Mesenchymal stem cell (in vitro differentiated cells and primary cell): ENCODE measurements at regions not wholly inside any gene's neighbourhood (a gene's known extent, or its start where the extent isn't known, plus 50 kb on each side); places are given as distances from the start of the nearest gene placed in this dataset.
"Not testable (repeated sequence)": the region's sequence is repeated elsewhere in the genome, so short reads cannot be mapped to it uniquely, and the experiment has no call there.

Source experiments
- DNase-seq: peaks from one replicate; pipeline ENCODE4 v3.0.0-alpha.2; 2013
- H2AFZ ChIP-seq: one replicate; pipeline ENCODE4 v1.6.1; 2013; ENCODE audit warnings: low read depth, mild to moderate bottlenecking, control low read depth, inconsistent platforms, low read length, moderate library complexity
- H2AK5ac ChIP-seq: 2 replicates; pipeline ENCODE4 v1.6.1; 2013; ENCODE audit warnings: low read length, moderate library complexity, mild to moderate bottlenecking, inconsistent platforms; ENCODE audit not compliant: severe bottlenecking
- H2BK120ac ChIP-seq: one replicate; pipeline ENCODE4 v1.6.1; 2013; ENCODE audit warnings: low read depth, mild to moderate bottlenecking, inconsistent platforms, low read length, moderate library complexity
- H2BK12ac ChIP-seq, 2 experiments: one replicate each; pipeline ENCODE4 v1.6.1; 2013; ENCODE audit warnings: inconsistent platforms in 2 of 2, low read length in 2 of 2, mild to moderate bottlenecking in 2 of 2, moderate library complexity in 2 of 2, control low read depth in 1 of 2
- H2BK15ac ChIP-seq: one replicate; pipeline ENCODE4 v1.6.1; 2013; ENCODE audit warnings: mild to moderate bottlenecking, low read depth, inconsistent platforms; ENCODE audit not compliant: poor library complexity, severe bottlenecking
- H2BK5ac ChIP-seq: 2 replicates; pipeline ENCODE4 v1.6.1; 2013; ENCODE audit warnings: low read depth, mild to moderate bottlenecking, low read length, control low read depth, inconsistent platforms; ENCODE audit not compliant: poor library complexity, severe bottlenecking
- H3K14ac ChIP-seq, 2 experiments: one replicate each; pipeline ENCODE4 v1.6.1; 2013; ENCODE audit warnings: inconsistent platforms in 2 of 2, low read length in 2 of 2, control low read depth in 1 of 2, mild to moderate bottlenecking in 1 of 2, moderate library complexity in 1 of 2
- H3K18ac ChIP-seq, 2 experiments: one replicate each; pipeline ENCODE4 v1.6.1; 2013; ENCODE audit warnings: inconsistent platforms in 2 of 2, low read length in 2 of 2, control low read depth in 1 of 2, low read depth in 1 of 2, mild to moderate bottlenecking in 1 of 2
- H3K23ac ChIP-seq, 2 experiments: one replicate each; pipeline ENCODE4 v1.6.1; 2013; ENCODE audit warnings: inconsistent platforms in 2 of 2, low read length in 2 of 2, mild to moderate bottlenecking in 2 of 2, moderate library complexity in 2 of 2, control low read depth in 1 of 2
- H3K27ac ChIP-seq: 2 replicates; pipeline ENCODE4 v1.5.1; 2013; ENCODE audit warnings: mild to moderate bottlenecking, moderate library complexity, low read length, control low read depth, inconsistent platforms; ENCODE audit not compliant: poor library complexity, severe bottlenecking
- H3K27me3 ChIP-seq, 2 experiments: 2 replicates each; pipeline versions ENCODE4 v1.6.1 to v1.7.0; 2013; ENCODE audit warnings: low read length in 2 of 2, mild to moderate bottlenecking in 2 of 2, moderate library complexity in 2 of 2, control low read depth in 1 of 2, inconsistent platforms in 1 of 2; ENCODE audit not compliant: control insufficient read depth in 1 of 2, insufficient read depth in 1 of 2
- H3K36me3 ChIP-seq, 2 experiments: 2 replicates each; pipeline versions ENCODE4 v1.6.1 to v1.7.0; 2013; ENCODE audit warnings: low read length in 2 of 2, control low read depth in 1 of 2, inconsistent platforms in 1 of 2, low read depth in 1 of 2, mild to moderate bottlenecking in 1 of 2; ENCODE audit not compliant: insufficient read depth in 2 of 2, control insufficient read depth in 1 of 2
- H3K4ac ChIP-seq, 2 experiments: one replicate each; pipeline ENCODE4 v1.6.1; 2013; ENCODE audit warnings: inconsistent platforms in 2 of 2, low read length in 2 of 2, mild to moderate bottlenecking in 2 of 2, moderate library complexity in 2 of 2, control low read depth in 1 of 2, low read depth in 1 of 2
- H3K4me1 ChIP-seq: 2 replicates; pipeline ENCODE4 v1.6.1; 2013; ENCODE audit warnings: low read depth, low read length, control low read depth; ENCODE audit not compliant: control insufficient read depth, insufficient read depth
- H3K4me2 ChIP-seq: 2 replicates; pipeline ENCODE4 v1.6.1; 2013; ENCODE audit warnings: low read length, mild to moderate bottlenecking, inconsistent platforms; ENCODE audit not compliant: poor library complexity, severe bottlenecking
- H3K4me3 ChIP-seq, 2 experiments: 2 replicates each; pipeline versions ENCODE4 v1.5.1 to v1.7.0; 2013; ENCODE audit warnings: low read length in 2 of 2, mild to moderate bottlenecking in 2 of 2, control low read depth in 1 of 2, low read depth in 1 of 2; ENCODE audit not compliant: insufficient read depth in 1 of 2
- H3K79me1 ChIP-seq: replicated peaks from 2 replicates; pipeline ENCODE4 v1.6.1; 2013; ENCODE audit warnings: mild to moderate bottlenecking, control low read depth, low read length, inconsistent platforms; ENCODE audit not compliant: poor library complexity, severe bottlenecking
- H3K9ac ChIP-seq: 2 replicates; pipeline ENCODE4 v1.7.0; 2013; ENCODE audit warnings: mild to moderate bottlenecking, low read length, moderate library complexity
- H3K9me3 ChIP-seq: 2 replicates; pipeline ENCODE4 v1.7.0; 2013; ENCODE audit warnings: mild to moderate bottlenecking, low read length; ENCODE audit not compliant: control insufficient read depth
- H4K8ac ChIP-seq: one replicate; pipeline ENCODE4 v1.6.1; 2013; ENCODE audit warnings: inconsistent platforms, mild to moderate bottlenecking, low read length, moderate library complexity
- H4K91ac ChIP-seq: one replicate; pipeline ENCODE4 v1.6.1; 2013; ENCODE audit warnings: mild to moderate bottlenecking, low read length, inconsistent platforms
- WGBS: methylation state at CpG from one replicate; pipeline ENCODE4 v1.1.7; 2013; ENCODE audit warnings: mixed read lengths; 5-methylcytosine and 5-hydroxymethylcytosine counted together

- no CpG with 5 or more reads among the region's 1 CpG for WGBS
- not testable (repeated sequence) for H3K79me1 ChIP-seq, H3K18ac ChIP-seq, H2BK5ac ChIP-seq, H2AFZ ChIP-seq, H4K8ac ChIP-seq, H3K4ac ChIP-seq, H3K27me3 ChIP-seq, H4K91ac ChIP-seq, H3K4me3 ChIP-seq, H2AK5ac ChIP-seq, DNase-seq, H2BK15ac ChIP-seq, H3K14ac ChIP-seq, H3K36me3 ChIP-seq, H2BK120ac ChIP-seq, H2BK12ac ChIP-seq, H3K9ac ChIP-seq, H3K4me1 ChIP-seq, H3K9me3 ChIP-seq, H3K23ac ChIP-seq, H3K4me2 ChIP-seq, H3K27ac ChIP-seq
Observed at GRCh38 chr2:89151699-89152098, 460.2 kb downstream of the RPIA start.

- not testable (repeated sequence) for H3K4me2 ChIP-seq, H4K91ac ChIP-seq, H3K27me3 ChIP-seq, H2AK5ac ChIP-seq, H3K36me3 ChIP-seq, H3K23ac ChIP-seq, H2AFZ ChIP-seq, H2BK120ac ChIP-seq, H3K27ac ChIP-seq, H3K79me1 ChIP-seq, H3K4me1 ChIP-seq, H4K8ac ChIP-seq, H3K4ac ChIP-seq, H2BK15ac ChIP-seq, H3K18ac ChIP-seq, H3K14ac ChIP-seq, DNase-seq, H2BK12ac ChIP-seq, H3K9ac ChIP-seq, H2BK5ac ChIP-seq, H3K4me3 ChIP-seq, H3K9me3 ChIP-seq
Observed at GRCh38 chr2:89152501-89152900, 461.0 kb downstream of the RPIA start.

DNA sequence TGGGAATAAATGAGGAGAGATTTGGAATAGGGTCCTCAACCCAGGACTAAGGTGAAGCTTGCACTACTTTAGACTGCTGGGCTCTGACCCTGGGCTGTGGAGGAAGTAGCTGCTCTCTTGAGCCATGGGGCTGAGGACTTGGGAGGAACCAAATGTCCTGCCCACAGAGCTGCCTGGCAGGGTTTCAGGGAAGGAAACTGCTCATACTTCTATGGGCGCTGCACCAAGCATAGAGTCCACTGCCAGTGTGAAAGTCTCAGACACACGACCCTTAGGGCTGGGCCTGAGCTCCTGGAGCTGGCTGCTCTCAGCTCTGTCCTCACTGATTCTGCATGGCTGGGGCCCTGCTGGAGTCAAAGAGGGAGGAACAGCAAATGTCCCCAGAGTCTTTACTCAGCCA, 461.7 kb downstream of the RPIA start:
- not testable (repeated sequence) for H2AFZ ChIP-seq, H3K79me1 ChIP-seq, DNase-seq, H2BK120ac ChIP-seq, H3K9ac ChIP-seq, H3K36me3 ChIP-seq, H2AK5ac ChIP-seq, H3K4me2 ChIP-seq, H3K18ac ChIP-seq, H3K9me3 ChIP-seq, H2BK5ac ChIP-seq, H2BK12ac ChIP-seq, H4K8ac ChIP-seq, H3K27me3 ChIP-seq, H2BK15ac ChIP-seq, H3K4me1 ChIP-seq, H3K23ac ChIP-seq, H3K27ac ChIP-seq, H4K91ac ChIP-seq, H3K4me3 ChIP-seq, H3K14ac ChIP-seq, H3K4ac ChIP-seq
- no CpG with 5 or more reads among the region's 2 CpGs for WGBS

DNA sequence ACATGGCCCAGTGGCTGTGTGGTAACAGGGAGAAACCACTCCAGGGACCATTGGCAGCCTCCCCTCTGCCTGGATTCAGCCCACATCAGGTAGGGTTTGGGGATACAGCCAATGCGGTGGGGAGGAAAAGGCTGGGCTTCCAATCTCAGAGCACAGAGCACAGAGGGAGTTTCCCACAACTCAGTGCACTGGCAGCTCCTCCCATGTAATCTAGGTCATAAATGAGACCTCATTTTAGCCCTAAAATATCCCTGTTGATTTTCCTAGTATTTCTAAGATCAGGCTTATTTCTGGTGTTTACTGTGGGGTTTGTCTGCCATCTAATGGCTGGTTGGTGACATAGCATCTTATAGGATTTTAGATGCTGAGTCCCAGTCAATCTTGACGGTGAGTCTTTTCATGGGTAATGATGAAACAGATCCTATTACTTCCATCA, 462.8 kb downstream of the RPIA start:
- not testable (repeated sequence) for H2AFZ ChIP-seq, H3K79me1 ChIP-seq, H3K36me3 ChIP-seq, H4K8ac ChIP-seq, DNase-seq, H3K23ac ChIP-seq, H2BK12ac ChIP-seq, H3K27ac ChIP-seq, H3K4me2 ChIP-seq, H3K27me3 ChIP-seq, H2AK5ac ChIP-seq, H3K4me1 ChIP-seq, H2BK5ac ChIP-seq, H3K4me3 ChIP-seq, H3K9ac ChIP-seq, H4K91ac ChIP-seq, H2BK15ac ChIP-seq, H3K18ac ChIP-seq, H3K14ac ChIP-seq, H2BK120ac ChIP-seq, H3K9me3 ChIP-seq, H3K4ac ChIP-seq
- WGBS, result no CpG with 5 or more reads among the region's 2 CpGs
